ENCODE measurements at regions not wholly inside any gene's neighbourhood (a gene's known extent, or its start where the extent isn't known, plus 50 kb on each side); places are given as distances from the start of the nearest gene placed in this dataset.

GRCh38 chr5:155727512-155728145, 599.3 kb upstream of the SGCD start:
- Histone ChIP-seq H3K9me1 (replicated peaks; ENCODE audit: control insufficient read depth, extremely low read depth, insufficient read depth, low read length) (no peaks in the 10 kb centered on the region), H3K27ac (ENCODE audit: insufficient read depth, low read depth, low read length) (no peak overlapping the region), H2AFZ (ENCODE audit: low read depth, low read length) (no peak overlapping the region), H3K9me3 (replicated peaks; ENCODE audit: control insufficient read depth, insufficient read depth, low read length) (no peaks in the 10 kb centered on the region), H3K79me2 (ENCODE audit: control insufficient read depth, insufficient read depth, low read length) (no peaks in the 10 kb centered on the region), H3K4me1 (ENCODE audit: control insufficient read depth, extremely low read depth, insufficient read depth, low read length) (no peaks in the 10 kb centered on the region), H3K36me3 (ENCODE audit: control insufficient read depth in 2 of 2, extremely low read depth in 1 of 2, insufficient read depth in 2 of 2, low read length in 2 of 2) (no peaks in the 10 kb centered on the region), H3K9ac (replicated peaks; ENCODE audit: extremely low read depth, insufficient read depth, low read length) (no peak overlapping the region), H3K4me3 (replicated peaks in 1 of 3; ENCODE audit: insufficient read depth in 1 of 3, low read depth in 1 of 3, low read length in 3 of 3) (no peak overlapping the region), H3K4me2 (ENCODE audit: insufficient read depth, low read length) (no peak overlapping the region), H4K20me1 (replicated peaks; ENCODE audit: control insufficient read depth, extremely low read depth, insufficient read depth, low read length) (no peaks in the 10 kb centered on the region), H3K27me3 (ENCODE audit: control insufficient read depth in 2 of 2, insufficient read depth in 2 of 2, low read length in 2 of 2) (no peaks in the 10 kb centered on the region)
- intact Hi-C loops (cut with micrococcal nuclease), result no loop called here
- FAIRE-seq (no peak), DNase-seq (ENCODE audit: low read depth, low spot score) (no peak)
- CTCF ChIA-PET, result no interaction called here
- dilution Hi-C loops (cut with MboI; ENCODE audit: extremely low pct_ligation_motif_present, low sequenced_read_pairs), result no loop called here
- POLR2A ChIA-PET, result no interaction called here
- TF ChIP-seq POLR2A (IDR thresholded peaks at IDR 0.05; ENCODE audit: low read depth, low read length) (no peak), MYC (IDR thresholded peaks at IDR 0.05; ENCODE audit: low read depth, low read length) (no peak), EZH2 (IDR thresholded peaks at IDR 0.05; ENCODE audit: borderline replicate concordance, low read depth, low read length, severe bottlenecking) (no peak), MAX (IDR thresholded peaks at IDR 0.05; ENCODE audit: insufficient read depth, insufficient read length) (no peak), GATA2 (IDR thresholded peaks at IDR 0.05; ENCODE audit: insufficient read depth, insufficient read length, low read depth, low read length) (no peak), FOS (IDR thresholded peaks at IDR 0.05; ENCODE audit: borderline replicate concordance, insufficient read depth, low read length) (no peak)
- no TSS peak for BruUV-seq (replicated peaks)

- H3K9ac ChIP-seq (replicated peaks; ENCODE audit: extremely low read depth, insufficient read depth, low read length), result no peak overlapping the region
- DNase-seq (ENCODE audit: low read depth, low spot score), result no peak
- no peak for FAIRE-seq
- ChIA-PET CTCF (no interaction called here), POLR2A (no interaction called here)
- H4K20me1 ChIP-seq (replicated peaks; ENCODE audit: control insufficient read depth, extremely low read depth, insufficient read depth, low read length), result no peaks in the 10 kb centered on the region
- H3K9me3 ChIP-seq (replicated peaks; ENCODE audit: control insufficient read depth, insufficient read depth, low read length), result no peaks in the 10 kb centered on the region
- H3K27ac ChIP-seq (ENCODE audit: insufficient read depth, low read depth, low read length), result no peak overlapping the region
- H3K36me3 ChIP-seq (ENCODE audit: control insufficient read depth in 2 of 2, extremely low read depth in 1 of 2, insufficient read depth in 2 of 2, low read length in 2 of 2), result no peaks in the 10 kb centered on the region
- no peak overlapping the region for H3K4me2 ChIP-seq (ENCODE audit: insufficient read depth, low read length)
- H3K79me2 ChIP-seq (ENCODE audit: control insufficient read depth, insufficient read depth, low read length), result no peaks in the 10 kb centered on the region
- H2AFZ ChIP-seq (ENCODE audit: low read depth, low read length), result no peak overlapping the region
- H3K9me1 ChIP-seq (replicated peaks; ENCODE audit: control insufficient read depth, extremely low read depth, insufficient read depth, low read length), result no peaks in the 10 kb centered on the region
- BruUV-seq (replicated peaks), result no TSS peak
- no peaks in the 10 kb centered on the region for H3K4me1 ChIP-seq (ENCODE audit: control insufficient read depth, extremely low read depth, insufficient read depth, low read length)
- no peak for TF ChIP-seq MAX (IDR thresholded peaks at IDR 0.05; ENCODE audit: insufficient read depth, insufficient read length)
- TF ChIP-seq CTCF (IDR thresholded peaks at IDR 0.05; ENCODE audit: extremely low read depth in 1 of 2, insufficient read depth in 1 of 2, low read depth in 1 of 2, low read length in 2 of 2), result no peak
- TF ChIP-seq POLR2A (IDR thresholded peaks at IDR 0.05; ENCODE audit: low read depth, low read length), result no peak
- no peak for TF ChIP-seq POLR2AphosphoS5 (IDR thresholded peaks at IDR 0.05; ENCODE audit: insufficient read depth, low read depth, low read length)
- no peak for TF ChIP-seq MYC (IDR thresholded peaks at IDR 0.05; ENCODE audit: low read depth, low read length)
- no peak for TF ChIP-seq JUN (IDR thresholded peaks at IDR 0.05; ENCODE audit: borderline replicate concordance, insufficient read depth, insufficient read length, low read depth)
- dilution Hi-C loops (cut with MboI; ENCODE audit: extremely low pct_ligation_motif_present, low sequenced_read_pairs), result no loop called here
- H3K4me3 ChIP-seq (replicated peaks in 1 of 3; ENCODE audit: insufficient read depth in 1 of 3, low read depth in 1 of 3, low read length in 3 of 3), result no peak overlapping the region
- no peaks in the 10 kb centered on the region for H3K27me3 ChIP-seq (ENCODE audit: control insufficient read depth in 2 of 2, insufficient read depth in 2 of 2, low read length in 2 of 2)
- intact Hi-C loops (cut with micrococcal nuclease), result no loop called here
Measured at GRCh38 chr5:155728146-155728856, 598.7 kb upstream of the SGCD start.

All from endothelial cell of umbilical vein (primary cell).